Activated CD4-positive, alpha-beta T cell treated with anti-CD3 and anti-CD28 coated beads, Interleukin-2, amount 10 ng/mL, durations not matched to agents 24 days and 14 days (primary cell): ENCODE measurements at regions not wholly inside any gene's neighbourhood (a gene's known extent, or its start where the extent isn't known, plus 50 kb on each side); places are given as distances from the start of the nearest gene placed in this dataset.
A peak's percentile ranks its signal among the peaks of the same experiment; 100 is the strongest.
"Not testable (repeated sequence)": the region's sequence is repeated elsewhere in the genome, so short reads cannot be mapped to it uniquely, and the experiment has no call there.

Experiments used
- DNase-seq: peaks from one replicate; pipeline ENCODE4 v3.0.0; 2022
- H3K27ac Mint-ChIP-seq: one replicate; pipeline ENCODE4 v1.8.0; 2022; ENCODE audit warnings: mild to moderate bottlenecking, mixed read lengths
- H3K27me3 Mint-ChIP-seq: one replicate; pipeline ENCODE4 v1.8.0; 2022; ENCODE audit warnings: mixed read lengths
- H3K36me3 Mint-ChIP-seq: one replicate; pipeline ENCODE4 v1.8.0; 2022; ENCODE audit warnings: low read depth, mild to moderate bottlenecking, mixed read lengths
- H3K4me1 Mint-ChIP-seq: one replicate; pipeline ENCODE4 v1.8.0; 2021; ENCODE audit warnings: mixed read lengths
- H3K4me3 Mint-ChIP-seq: one replicate; pipeline ENCODE4 v1.8.0; 2022; ENCODE audit warnings: mild to moderate bottlenecking, moderate library complexity, mixed read lengths
- H3K9me3 Mint-ChIP-seq: one replicate; pipeline ENCODE4 v1.8.0; 2021; ENCODE audit warnings: mixed read lengths
- intact Hi-C: fragments of 100-400 bp; cut with micrococcal nuclease; formaldehyde crosslinking; loops from one replicate; pipeline ENCODE4 v1.15.1; 2023

- no peaks in the 10 kb centered on the region for H3K4me1 Mint-ChIP-seq
- H3K36me3 Mint-ChIP-seq = peaks cover 31% of the 10 kb centered on the region
- H3K27me3 Mint-ChIP-seq = no peaks in the 10 kb centered on the region
- no peak overlapping the region for H3K4me3 Mint-ChIP-seq
- H3K27ac Mint-ChIP-seq = no peak overlapping the region
- DNase-seq = no peak
- intact Hi-C loops = no loop called here
- H3K9me3 Mint-ChIP-seq = peaks cover 50% of the 10 kb centered on the region
Measured at GRCh38 chrY:26638063-26638462, 1016.1 kb downstream of the CDY1 start.

GRCh38 chrY:26645856-26646255 is 1023.9 kb downstream of the CDY1 start:
- intact Hi-C loops, H3K4me3 Mint-ChIP-seq: not testable (repeated sequence)

GRCh38 chrY:26648240-26648639 is 1026.3 kb downstream of the CDY1 start:
- intact Hi-C loops, H3K27ac Mint-ChIP-seq, H3K4me1 Mint-ChIP-seq, DNase-seq, H3K36me3 Mint-ChIP-seq, H3K4me3 Mint-ChIP-seq, H3K27me3 Mint-ChIP-seq: not testable (repeated sequence)
- peaks cover 25% of the 10 kb centered on the region for H3K9me3 Mint-ChIP-seq

More at GRCh38 chrY:26645856-26646255, 1023.9 kb downstream of the CDY1 start:
- not testable (repeated sequence) for H3K27ac Mint-ChIP-seq, DNase-seq, H3K4me1 Mint-ChIP-seq, H3K27me3 Mint-ChIP-seq
- Mint-ChIP-seq H3K9me3 (peaks cover 26% of the 10 kb centered on the region), H3K36me3 (peaks cover 16% of the 10 kb centered on the region)

GRCh38 chrY:26664245-26664644 is 1042.3 kb downstream of the CDY1 start:
- DNase-seq, H3K4me1 Mint-ChIP-seq, H3K27ac Mint-ChIP-seq, H3K4me3 Mint-ChIP-seq, H3K27me3 Mint-ChIP-seq, intact Hi-C loops: not testable (repeated sequence)
- Mint-ChIP-seq H3K36me3 (peaks cover 19% of the 10 kb centered on the region), H3K9me3 (peaks cover 55% of the 10 kb centered on the region)

- H3K36me3 Mint-ChIP-seq = peaks cover 27% of the 10 kb centered on the region
- peaks cover 56% of the 10 kb centered on the region for H3K9me3 Mint-ChIP-seq
- H3K4me3 Mint-ChIP-seq, H3K27ac Mint-ChIP-seq, intact Hi-C loops, H3K27me3 Mint-ChIP-seq, H3K4me1 Mint-ChIP-seq: not testable (repeated sequence)
- peak; percentile 58 for DNase-seq
Measured at GRCh38 chrY:26666691-26667090, 1044.8 kb downstream of the CDY1 start.

- intact Hi-C loops, H3K27ac Mint-ChIP-seq, H3K27me3 Mint-ChIP-seq, H3K4me1 Mint-ChIP-seq, H3K4me3 Mint-ChIP-seq: not testable (repeated sequence)
- Mint-ChIP-seq H3K36me3 (peaks cover 19% of the 10 kb centered on the region), H3K9me3 (peaks cover 37% of the 10 kb centered on the region)
- peak; percentile 65 for DNase-seq
Measured at GRCh38 chrY:26669243-26669642, 1047.3 kb downstream of the CDY1 start.

- H3K4me1 Mint-ChIP-seq, H3K27ac Mint-ChIP-seq, H3K4me3 Mint-ChIP-seq, H3K27me3 Mint-ChIP-seq, intact Hi-C loops: not testable (repeated sequence)
- DNase-seq = peak; percentile 76
- Mint-ChIP-seq H3K36me3 (peaks cover 16% of the 10 kb centered on the region), H3K9me3 (peaks cover 25% of the 10 kb centered on the region)
Measured at GRCh38 chrY:26670360-26670871, 1048.5 kb downstream of the CDY1 start.

- Mint-ChIP-seq H3K36me3 (peaks cover 16% of the 10 kb centered on the region), H3K9me3 (peaks cover 25% of the 10 kb centered on the region)
- H3K4me1 Mint-ChIP-seq, H3K27me3 Mint-ChIP-seq, intact Hi-C loops, H3K27ac Mint-ChIP-seq, H3K4me3 Mint-ChIP-seq: not testable (repeated sequence)
- DNase-seq = peak; percentile 77
Measured at GRCh38 chrY:26670881-26671879, 1049.3 kb downstream of the CDY1 start.
